Osteocyte (in vitro differentiated cells): ENCODE measurements at regions not wholly inside any gene's neighbourhood (a gene's known extent, or its start where the extent isn't known, plus 50 kb on each side); places are given as distances from the start of the nearest gene placed in this dataset.

Experiments
- DNase-seq: peaks from one replicate; pipeline ENCODE4 v3.0.0; 2021; ENCODE audit warnings: mixed read lengths; ENCODE audit not compliant: unreplicated experiment; ENCODE audit errors: extremely low spot score
- H3K27ac Mint-ChIP-seq: one replicate; pipeline ENCODE4 v1.8.0; 2021; ENCODE audit warnings: mild to moderate bottlenecking, mixed read lengths; ENCODE audit not compliant: unreplicated experiment
- H3K27me3 Mint-ChIP-seq: one replicate; pipeline ENCODE4 v1.8.0; 2021; ENCODE audit warnings: mixed read lengths; ENCODE audit not compliant: unreplicated experiment
- H3K36me3 Mint-ChIP-seq: one replicate; pipeline ENCODE4 v1.8.0; 2021; ENCODE audit warnings: mixed read lengths; ENCODE audit not compliant: unreplicated experiment
- H3K4me1 Mint-ChIP-seq: one replicate; pipeline ENCODE4 v1.8.0; 2021; ENCODE audit warnings: mixed read lengths; ENCODE audit not compliant: unreplicated experiment
- H3K4me3 Mint-ChIP-seq: one replicate; pipeline ENCODE4 v1.8.0; 2021; ENCODE audit warnings: mild to moderate bottlenecking, moderate library complexity, mixed read lengths; ENCODE audit not compliant: unreplicated experiment
- H3K9me3 Mint-ChIP-seq: one replicate; pipeline ENCODE4 v1.8.0; 2021; ENCODE audit warnings: mixed read lengths; ENCODE audit not compliant: unreplicated experiment
- TF ChIP-seq, protein P1 (sequence below): fragments of 200-600 bp; sonication (generic); IDR thresholded peaks from 2 replicates; pipeline ENCODE4 v1.5.0; 2021; ENCODE audit warnings: antibody characterized with exemption, mild to moderate bottlenecking, moderate library complexity

DNA sequence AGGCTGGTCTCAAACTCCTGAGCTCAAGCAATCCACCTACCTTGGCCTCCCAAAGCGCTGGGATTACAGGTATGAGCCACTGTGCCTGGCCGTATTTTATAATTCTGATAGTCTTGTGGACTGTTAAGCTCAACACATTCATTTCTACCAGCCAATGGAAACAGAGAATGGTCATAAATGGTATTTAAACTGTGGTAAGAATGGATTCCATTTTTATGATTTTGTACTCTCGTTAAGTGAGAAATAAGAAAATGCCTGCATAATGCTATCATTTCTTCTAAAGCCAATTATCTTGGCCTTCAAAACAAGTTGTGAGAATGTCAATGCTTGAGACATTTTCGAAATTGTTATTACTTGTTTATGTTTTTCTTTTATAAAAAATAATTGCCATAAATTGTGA, 321.0 kb downstream of the IL15 start:
- Mint-ChIP-seq H3K27ac (no peak overlapping the region), H3K4me1 (no peaks in the 10 kb centered on the region), H3K27me3 (peaks cover 24% of the 10 kb centered on the region), H3K9me3 (no peaks in the 10 kb centered on the region), H3K4me3 (no peak overlapping the region), H3K36me3 (no peaks in the 10 kb centered on the region)
- no peak for DNase-seq
- TF ChIP-seq, protein P1, sequence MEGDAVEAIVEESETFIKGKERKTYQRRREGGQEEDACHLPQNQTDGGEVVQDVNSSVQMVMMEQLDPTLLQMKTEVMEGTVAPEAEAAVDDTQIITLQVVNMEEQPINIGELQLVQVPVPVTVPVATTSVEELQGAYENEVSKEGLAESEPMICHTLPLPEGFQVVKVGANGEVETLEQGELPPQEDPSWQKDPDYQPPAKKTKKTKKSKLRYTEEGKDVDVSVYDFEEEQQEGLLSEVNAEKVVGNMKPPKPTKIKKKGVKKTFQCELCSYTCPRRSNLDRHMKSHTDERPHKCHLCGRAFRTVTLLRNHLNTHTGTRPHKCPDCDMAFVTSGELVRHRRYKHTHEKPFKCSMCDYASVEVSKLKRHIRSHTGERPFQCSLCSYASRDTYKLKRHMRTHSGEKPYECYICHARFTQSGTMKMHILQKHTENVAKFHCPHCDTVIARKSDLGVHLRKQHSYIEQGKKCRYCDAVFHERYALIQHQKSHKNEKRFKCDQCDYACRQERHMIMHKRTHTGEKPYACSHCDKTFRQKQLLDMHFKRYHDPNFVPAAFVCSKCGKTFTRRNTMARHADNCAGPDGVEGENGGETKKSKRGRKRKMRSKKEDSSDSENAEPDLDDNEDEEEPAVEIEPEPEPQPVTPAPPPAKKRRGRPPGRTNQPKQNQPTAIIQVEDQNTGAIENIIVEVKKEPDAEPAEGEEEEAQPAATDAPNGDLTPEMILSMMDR: no peak

DNA sequence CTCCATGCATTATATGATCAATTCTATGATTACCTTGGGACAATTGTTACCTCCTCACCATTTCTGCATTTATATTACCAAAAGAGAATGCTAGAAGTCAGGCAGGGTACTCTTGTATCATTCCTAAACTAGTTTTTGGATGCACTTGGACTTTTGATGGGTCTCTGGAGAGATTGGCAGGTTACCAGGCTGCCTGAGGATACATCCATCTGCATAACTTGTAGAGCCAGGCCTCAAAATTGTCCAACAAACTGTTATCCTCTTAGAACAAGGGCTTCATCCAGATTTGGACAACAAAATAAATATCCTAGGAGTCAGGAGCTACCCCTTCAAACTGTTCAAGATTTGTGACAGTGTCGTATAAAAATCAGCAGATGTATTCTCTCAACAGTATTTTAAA, 326.1 kb downstream of the IL15 start:
- no peak for DNase-seq
- no peak overlapping the region for H3K4me3 Mint-ChIP-seq
- peaks cover 9% of the 10 kb centered on the region for H3K9me3 Mint-ChIP-seq
- no peak overlapping the region for H3K27ac Mint-ChIP-seq
- H3K36me3 Mint-ChIP-seq: no peaks in the 10 kb centered on the region
- no peaks in the 10 kb centered on the region for H3K4me1 Mint-ChIP-seq
- peaks cover 20% of the 10 kb centered on the region for H3K27me3 Mint-ChIP-seq
- TF ChIP-seq, protein P1: no peak

DNA sequence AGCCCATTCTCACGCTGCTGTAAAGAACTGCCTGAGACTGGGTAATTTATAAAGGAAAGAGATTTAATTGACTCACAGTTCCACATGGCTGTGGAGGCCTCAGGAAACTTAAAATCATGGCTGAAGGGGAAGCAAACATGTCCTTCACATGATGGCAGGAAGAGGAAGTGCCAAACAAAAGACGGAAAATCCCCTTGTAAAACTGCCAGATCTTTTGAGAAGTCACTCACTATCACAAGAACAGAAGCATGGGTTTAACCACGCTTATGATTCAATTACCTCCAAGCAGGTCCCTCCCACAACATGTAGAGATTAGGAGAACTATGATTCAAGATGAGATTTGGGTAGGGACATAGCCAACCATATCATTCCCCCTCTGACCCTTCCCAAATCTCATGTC, 335.5 kb downstream of the IL15 start:
- no peak for DNase-seq

DNA sequence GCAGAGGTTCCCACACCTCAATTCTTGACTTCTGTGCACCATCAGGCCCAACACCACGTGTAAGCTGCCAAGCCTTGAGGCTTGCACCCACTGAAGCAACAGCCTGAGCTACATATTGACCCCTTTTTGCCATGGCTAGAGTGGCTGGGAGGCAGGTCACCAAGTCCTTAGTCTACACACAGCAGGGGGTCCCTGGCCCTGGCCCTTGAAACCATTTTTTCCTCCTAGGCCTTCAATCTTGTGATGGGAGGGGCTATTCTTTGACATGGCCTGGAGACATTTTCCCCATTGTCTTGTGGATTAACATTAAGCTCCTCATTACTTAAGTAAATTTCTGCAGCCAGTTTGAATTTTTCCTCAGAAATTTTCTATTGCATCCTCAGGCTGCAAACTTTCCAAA, 336.6 kb downstream of the IL15 start:
- TF ChIP-seq, protein P1: no peak
- H3K9me3 Mint-ChIP-seq: peaks cover under 1% of the 10 kb centered on the region

More for the DNA sequence above, 335.5 kb downstream of the IL15 start:
- no peaks in the 10 kb centered on the region for H3K36me3 Mint-ChIP-seq
- H3K9me3 Mint-ChIP-seq: peaks cover 9% of the 10 kb centered on the region
- no peak overlapping the region for H3K27ac Mint-ChIP-seq
- H3K4me1 Mint-ChIP-seq: no peaks in the 10 kb centered on the region
- peaks cover 11% of the 10 kb centered on the region for H3K27me3 Mint-ChIP-seq
- no peak overlapping the region for H3K4me3 Mint-ChIP-seq
- TF ChIP-seq, protein P1: no peak

More for the DNA sequence above, 336.6 kb downstream of the IL15 start:
- Mint-ChIP-seq H3K27ac (no peak overlapping the region), H3K36me3 (no peaks in the 10 kb centered on the region), H3K4me3 (no peak overlapping the region), H3K4me1 (no peaks in the 10 kb centered on the region), H3K27me3 (peaks cover 8% of the 10 kb centered on the region)
- DNase-seq: no peak
